ENCODE measurements at regions not wholly inside any gene's neighbourhood (a gene's known extent, or its start where the extent isn't known, plus 50 kb on each side); places are given as distances from the start of the nearest gene placed in this dataset.

GRCh38 chr12:112714166-112714710 is 77.3 kb upstream of the RPH3A start:
- no peak for TF ChIP-seq CTCF (IDR thresholded peaks at IDR 0.05; ENCODE audit: poor library complexity, severe bottlenecking)
- TF ChIP-seq POLR2AphosphoS5 (IDR thresholded peaks at IDR 0.05): no peak
- TF ChIP-seq EZH2 (IDR thresholded peaks at IDR 0.05; ENCODE audit: borderline replicate concordance, insufficient read depth, low read length, poor library complexity, severe bottlenecking): no peak
- TF ChIP-seq REST (IDR thresholded peaks at IDR 0.05; ENCODE audit: borderline replicate concordance): no peak
- no peak for TF ChIP-seq TAF1 (IDR thresholded peaks at IDR 0.05; ENCODE audit: low read depth)
- TF ChIP-seq SMC3 (conservative IDR thresholded peaks at IDR 0.05; ENCODE audit: poor library complexity): no peak
- TF ChIP-seq EP300 (conservative IDR thresholded peaks at IDR 0.05; ENCODE audit: poor library complexity, severe bottlenecking): no peak
